ENCODE measurements at regions not wholly inside any gene's neighbourhood (a gene's known extent, or its start where the extent isn't known, plus 50 kb on each side); places are given as distances from the start of the nearest gene placed in this dataset.

- Mint-ChIP-seq H3K27me3 (peaks cover 9% of the 10 kb centered on the region), H3K27ac (no peak overlapping the region), H3K4me1 (ENCODE audit: low read depth) (peaks cover 6% of the 10 kb centered on the region), H3K36me3 (ENCODE audit: low read depth) (no peaks in the 10 kb centered on the region), H3K4me3 (no peak overlapping the region), H3K9me3 (no peaks in the 10 kb centered on the region)
- POLR2A ChIA-PET, result no interaction called here
- no peak for TF ChIP-seq CTCF (IDR thresholded peaks at IDR 0.05)
- ATAC-seq (no peak), DNase-seq (no peak)
- CTCF ChIA-PET, result no interaction called here
- intact Hi-C loops (cut with micrococcal nuclease), result no loop called here
Observed at GRCh38 chr5:6279607-6280006, 98.7 kb downstream of the MED10 start.

- POLR2A ChIA-PET, result interaction anchor here (0.6 to 1.4 kb wide), 2 partner anchors 13 to 343 kb away, joined by 3 read pairs; no protein-coding TSS in a partner anchor
- DNase-seq (peak; percentile 68), ATAC-seq (peak; percentile 82)
- TF ChIP-seq CTCF (IDR thresholded peaks at IDR 0.05), result no peak
- Mint-ChIP-seq H3K9me3 (no peaks in the 10 kb centered on the region), H3K4me3 (no peak overlapping the region), H3K27ac (no peak overlapping the region), H3K4me1 (ENCODE audit: low read depth) (peaks cover 9% of the 10 kb centered on the region), H3K27me3 (peaks cover 4% of the 10 kb centered on the region), H3K36me3 (ENCODE audit: low read depth) (no peaks in the 10 kb centered on the region)
- CTCF ChIA-PET, result no interaction called here
- intact Hi-C loops (cut with micrococcal nuclease), result no loop called here
Observed at GRCh38 chr5:6274846-6275543, 103.4 kb downstream of the MED10 start.

DNA sequence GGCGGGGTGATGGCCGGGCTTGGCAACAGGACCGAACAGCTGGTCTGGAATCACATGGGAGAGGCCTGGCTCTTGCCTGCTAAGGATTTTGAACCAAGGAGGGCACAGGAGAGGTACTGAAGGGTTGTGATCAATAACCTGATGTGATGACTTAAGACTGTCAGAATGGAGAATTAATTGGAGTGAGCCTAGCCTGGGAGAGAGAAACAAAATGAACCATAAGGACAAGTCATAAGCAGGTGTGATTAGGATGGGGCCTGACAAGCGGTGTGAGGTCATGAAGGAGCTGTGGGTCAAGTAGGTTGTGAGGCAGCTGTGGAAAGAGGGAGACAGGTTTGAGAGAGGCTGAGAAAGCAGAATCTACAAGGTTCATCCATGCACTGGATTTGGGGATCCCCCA lies 104.6 kb downstream of the MED10 start:
- TF ChIP-seq CTCF (IDR thresholded peaks at IDR 0.05), result no peak
- intact Hi-C loops (cut with micrococcal nuclease), result no loop called here
- ATAC-seq, result no peak
- H3K4me3 Mint-ChIP-seq, result no peak overlapping the region
- POLR2A ChIA-PET, result no interaction called here
- H3K36me3 Mint-ChIP-seq (ENCODE audit: low read depth), result no peaks in the 10 kb centered on the region
- no peak for DNase-seq
- H3K27ac Mint-ChIP-seq, result peak overlapping the region; percentile 9
- CTCF ChIA-PET, result interaction anchor here (0.8 kb wide), 1 partner anchor 9 kb away, joined by 3 read pairs; no protein-coding TSS in a partner anchor
- H3K27me3 Mint-ChIP-seq, result peaks cover 4% of the 10 kb centered on the region
- peaks cover 9% of the 10 kb centered on the region for H3K4me1 Mint-ChIP-seq (ENCODE audit: low read depth)
- no peaks in the 10 kb centered on the region for H3K9me3 Mint-ChIP-seq

DNA sequence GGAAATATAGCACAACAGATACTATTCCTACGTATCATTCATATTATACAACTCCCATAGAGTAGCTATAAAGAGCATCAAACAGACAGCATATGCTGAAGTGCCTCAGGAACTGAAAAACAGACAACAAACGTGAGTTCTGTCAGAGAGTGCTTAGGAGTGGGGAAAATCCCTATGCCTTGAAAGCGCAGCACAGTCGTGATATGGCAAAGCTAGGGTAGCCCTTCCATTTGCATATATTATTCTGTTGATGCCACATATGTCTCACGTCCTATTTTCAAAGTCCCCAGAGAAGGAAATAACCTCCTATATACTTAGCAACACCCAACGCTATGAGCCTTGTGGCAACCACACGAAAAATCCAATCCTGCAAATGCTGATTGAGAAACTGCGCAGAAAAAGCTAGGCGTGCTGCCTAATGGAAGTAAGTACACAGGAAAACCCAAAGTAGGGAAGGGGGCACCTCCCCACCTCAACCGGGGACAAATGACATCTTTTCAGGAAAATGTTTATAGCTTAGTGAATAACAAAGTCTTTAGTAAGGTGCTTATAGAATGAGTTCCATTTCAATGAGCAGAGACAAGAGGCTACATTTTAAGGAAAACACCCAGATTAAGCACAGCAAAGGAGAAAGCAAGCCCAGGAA lies 105.1 kb downstream of the MED10 start:
- Mint-ChIP-seq H3K27me3 (peaks cover 3% of the 10 kb centered on the region), H3K9me3 (no peaks in the 10 kb centered on the region), H3K4me3 (no peak overlapping the region), H3K27ac (no peak overlapping the region), H3K4me1 (ENCODE audit: low read depth) (peaks cover 9% of the 10 kb centered on the region), H3K36me3 (ENCODE audit: low read depth) (no peaks in the 10 kb centered on the region)
- DNase-seq (no peak), ATAC-seq (no peak)
- POLR2A ChIA-PET, result no interaction called here
- intact Hi-C loops (cut with micrococcal nuclease), result no loop called here
- CTCF ChIA-PET, result interaction anchor here (0.8 kb wide), 1 partner anchor 9 kb away, joined by 3 read pairs; no protein-coding TSS in a partner anchor
- TF ChIP-seq CTCF (IDR thresholded peaks at IDR 0.05), result no peak

GRCh38 chr5:6269925-6270324 lies 108.4 kb downstream of the MED10 start:
- ChIA-PET POLR2A (no interaction called here), CTCF (no interaction called here)
- H3K27ac Mint-ChIP-seq, result no peak overlapping the region
- DNase-seq (no peak), ATAC-seq (no peak)
- H3K4me3 Mint-ChIP-seq, result no peak overlapping the region
- no peaks in the 10 kb centered on the region for H3K36me3 Mint-ChIP-seq (ENCODE audit: low read depth)
- TF ChIP-seq CTCF (IDR thresholded peaks at IDR 0.05), result no peak
- intact Hi-C loops (cut with micrococcal nuclease), result no loop called here
- peaks cover 7% of the 10 kb centered on the region for H3K4me1 Mint-ChIP-seq (ENCODE audit: low read depth)
- H3K27me3 Mint-ChIP-seq, result peaks cover 2% of the 10 kb centered on the region
- no peaks in the 10 kb centered on the region for H3K9me3 Mint-ChIP-seq

Data from activated CD8-positive, alpha-beta T cell treated with anti-CD3 and anti-CD28 coated beads for 36 hours (primary cell).